MM.1S (cell line): ENCODE measurements at regions not wholly inside any gene's neighbourhood (a gene's known extent, or its start where the extent isn't known, plus 50 kb on each side); places are given as distances from the start of the nearest gene placed in this dataset.

Experiments used
- EZH2 ChIP-seq: fragments of 300-600 bp; sonication (generic); optimal IDR thresholded peaks from 2 replicates; pipeline ENCODE3; 2017; ENCODE audit warnings: low read depth, mild to moderate bottlenecking, antibody characterized with exemption, low read length, mixed read lengths
- TF ChIP-seq, protein P1 (sequence below): fragments of 300-600 bp; sonication (generic); IDR thresholded peaks from 2 replicates; pipeline ENCODE4 v1.5.1; 2016; ENCODE audit warnings: antibody characterized with exemption, low read length, mixed read lengths

DNA sequence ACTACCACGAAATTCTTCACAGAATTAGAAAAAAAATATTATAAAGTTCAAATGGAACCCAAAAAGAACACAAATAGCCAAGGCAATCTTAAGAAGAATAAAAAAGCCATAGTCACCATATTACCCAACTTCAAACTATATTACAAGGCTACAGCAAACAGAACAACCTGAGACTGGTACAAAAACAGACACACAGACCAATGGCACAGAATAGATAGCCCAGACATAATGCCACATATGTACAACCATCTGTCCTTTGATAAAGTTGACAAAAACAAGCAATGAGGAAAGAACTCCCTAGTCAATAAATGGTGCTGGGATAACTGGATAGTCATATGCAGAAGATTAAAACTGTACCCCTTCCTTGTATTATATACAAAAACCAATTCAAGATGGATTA is 808.5 kb upstream of the ZWINT start:
- TF ChIP-seq, protein P1, sequence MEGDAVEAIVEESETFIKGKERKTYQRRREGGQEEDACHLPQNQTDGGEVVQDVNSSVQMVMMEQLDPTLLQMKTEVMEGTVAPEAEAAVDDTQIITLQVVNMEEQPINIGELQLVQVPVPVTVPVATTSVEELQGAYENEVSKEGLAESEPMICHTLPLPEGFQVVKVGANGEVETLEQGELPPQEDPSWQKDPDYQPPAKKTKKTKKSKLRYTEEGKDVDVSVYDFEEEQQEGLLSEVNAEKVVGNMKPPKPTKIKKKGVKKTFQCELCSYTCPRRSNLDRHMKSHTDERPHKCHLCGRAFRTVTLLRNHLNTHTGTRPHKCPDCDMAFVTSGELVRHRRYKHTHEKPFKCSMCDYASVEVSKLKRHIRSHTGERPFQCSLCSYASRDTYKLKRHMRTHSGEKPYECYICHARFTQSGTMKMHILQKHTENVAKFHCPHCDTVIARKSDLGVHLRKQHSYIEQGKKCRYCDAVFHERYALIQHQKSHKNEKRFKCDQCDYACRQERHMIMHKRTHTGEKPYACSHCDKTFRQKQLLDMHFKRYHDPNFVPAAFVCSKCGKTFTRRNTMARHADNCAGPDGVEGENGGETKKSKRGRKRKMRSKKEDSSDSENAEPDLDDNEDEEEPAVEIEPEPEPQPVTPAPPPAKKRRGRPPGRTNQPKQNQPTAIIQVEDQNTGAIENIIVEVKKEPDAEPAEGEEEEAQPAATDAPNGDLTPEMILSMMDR: no peak
- TF ChIP-seq EZH2: no peak
